ENCODE measurements at regions not wholly inside any gene's neighbourhood (a gene's known extent, or its start where the extent isn't known, plus 50 kb on each side); places are given as distances from the start of the nearest gene placed in this dataset.

DNA sequence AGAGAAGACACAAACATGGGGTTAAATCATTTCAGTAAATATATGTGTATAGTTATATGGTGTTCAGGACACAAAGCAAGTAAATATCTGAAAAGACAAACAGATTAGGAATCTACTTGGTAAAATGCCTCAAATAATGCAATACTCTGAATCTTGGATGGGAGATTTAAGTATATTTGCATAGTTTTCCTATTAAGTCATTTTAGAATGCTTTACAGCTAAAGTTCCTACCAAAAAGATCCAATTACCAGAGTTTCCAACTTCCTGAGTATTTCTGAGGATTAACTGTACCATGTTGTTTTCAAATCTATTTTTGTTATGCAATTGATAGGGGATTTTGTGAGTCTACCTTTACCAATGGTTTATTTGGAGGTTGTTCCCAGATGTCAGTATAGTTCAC, 424.4 kb upstream of the CCDC179 start:
- TF ChIP-seq CTCF (IDR thresholded peaks at IDR 0.05), result no peak
- TF ChIP-seq POLR2A (IDR thresholded peaks at IDR 0.05), result no peak

Measured in esophagus squamous epithelium (tissue), 4 donors.